Heart right ventricle (tissue), 16 donors: ENCODE measurements at regions not wholly inside any gene's neighbourhood (a gene's known extent, or its start where the extent isn't known, plus 50 kb on each side); places are given as distances from the start of the nearest gene placed in this dataset.

Experiments
- ATAC-seq, 8 donors: fragments of 200-7000 bp; cut with Tn5 transposase; one replicate each; pipeline ENCODE4 v1.9.1; 2020; ENCODE audit warnings: mild to moderate bottlenecking in 8 of 8, moderate library complexity in 8 of 8, moderate number of reproducible peaks in 1 of 8
- DNase-seq, 2 donors: peaks; one replicate each; pipeline ENCODE4 v3.0.0-alpha.2; 2020
- H3K27ac ChIP-seq, 10 donors: fragments of 200-600 bp; sonication (generic) in 2 of 10; one replicate each; pipeline versions ENCODE4 v1.5.0 to v1.8.0; 2020 to 2022; ENCODE audit warnings: mild to moderate bottlenecking in 3 of 10
- H3K27me3 ChIP-seq, 7 donors: fragments of 200-600 bp; one replicate each; pipeline ENCODE4 v1.8.0; 2021 to 2022; ENCODE audit warnings: mild to moderate bottlenecking in 2 of 7
- H3K36me3 ChIP-seq, 9 donors: fragments of 200-600 bp; sonication (generic) in 1 of 9; one replicate each; pipeline versions ENCODE4 v1.5.0 to v1.8.0; 2020 to 2022; ENCODE audit warnings: mild to moderate bottlenecking in 2 of 9
- H3K4me1 ChIP-seq, 9 donors: fragments of 200-600 bp; sonication (generic) in 1 of 9; one replicate each; pipeline versions ENCODE4 v1.5.0 to v1.8.0; 2020 to 2022; ENCODE audit warnings: mild to moderate bottlenecking in 4 of 9
- H3K4me3 ChIP-seq, 10 donors: fragments of 200-600 bp; sonication (generic) in 2 of 10; one replicate each; pipeline versions ENCODE4 v1.5.0 to v1.8.0; 2020 to 2022; ENCODE audit warnings: mild to moderate bottlenecking in 7 of 10, moderate library complexity in 2 of 10
- H3K9me3 ChIP-seq, 11 donors: fragments of 200-600 bp in 10 of 11; sonication (generic) in 2 of 11; one replicate each; pipeline versions ENCODE4 v1.5.0 to v1.8.0; 2013 to 2022; ENCODE audit warnings: mild to moderate bottlenecking in 2 of 11, control low read depth in 1 of 11, moderate library complexity in 1 of 11
- WGBS, 2 donors: extraction: QIAGEN DNeasy Blood & Tissue Kit; methylation state at CpG; one replicate each; pipeline ENCODE4 v1.1.7; 2013; ENCODE audit warnings: inconsistent platforms in 1 of 2; 5-methylcytosine and 5-hydroxymethylcytosine counted together
- intact Hi-C, 10 donors: fragments of 100-400 bp; cut with DNase I; formaldehyde crosslinking; loops; one replicate each; pipeline versions ENCODE4 v1.11.1 to v1.14.2; 2022
- TF ChIP-seq, protein P1 (sequence below), 9 donors: fragments of 200-600 bp; sonication (generic) in 2 of 9; IDR thresholded peaks; one replicate each; pipeline versions ENCODE4 v1.5.0 to v1.8.0; 2021 to 2022; ENCODE audit warnings: antibody characterized with exemption in 9 of 9, mild to moderate bottlenecking in 5 of 9, moderate library complexity in 1 of 9
- donor health status: Arrhythmogenic right ventricular cardiomyopathy.
- donor health status: ischemic (EF 13 %, LVEDD 7.1; RV severe dilation, severe dysfunction).
- donor health status: healthy with polysubstance abuse.
- donor health status: DM: no; HTN: yes; CAD: no.
- donor health status: DM: no; HTN: no; CAD: no.
- donor health status: ischemic (EF 25% LVEDD 6.9; RV normal size, moderate dysfunction).
- donor health status: ischemic (EF 25% LVEDD 5.7; RV mildly dilated, moderate dysfunction).
- donor health status: healthy.
- donor health status: DM: yes; HTN: yes; CAD: no.
- donor health status: Ischemic cardiomyopathy.
- donor health status: ischemic (EF 35%, LVEDD 5.7; RV mildly dilated, moderate dysfunction).
- donor health status: nonischemic (EF 11% LVEDD 7.7; RV severe dilation, severe dysfunction).
- donor health status: DM: yes; HTN: yes; CAD: no.
- donor health status: PGD.
- donor health status: ischemic (EF 29% LVEDD 5.4; RV normal size, mild dysfunction).
- donor health status: nonischemic (EF 23%, LVEDD 6.1; RV moderate dilation, normal function).

DNA sequence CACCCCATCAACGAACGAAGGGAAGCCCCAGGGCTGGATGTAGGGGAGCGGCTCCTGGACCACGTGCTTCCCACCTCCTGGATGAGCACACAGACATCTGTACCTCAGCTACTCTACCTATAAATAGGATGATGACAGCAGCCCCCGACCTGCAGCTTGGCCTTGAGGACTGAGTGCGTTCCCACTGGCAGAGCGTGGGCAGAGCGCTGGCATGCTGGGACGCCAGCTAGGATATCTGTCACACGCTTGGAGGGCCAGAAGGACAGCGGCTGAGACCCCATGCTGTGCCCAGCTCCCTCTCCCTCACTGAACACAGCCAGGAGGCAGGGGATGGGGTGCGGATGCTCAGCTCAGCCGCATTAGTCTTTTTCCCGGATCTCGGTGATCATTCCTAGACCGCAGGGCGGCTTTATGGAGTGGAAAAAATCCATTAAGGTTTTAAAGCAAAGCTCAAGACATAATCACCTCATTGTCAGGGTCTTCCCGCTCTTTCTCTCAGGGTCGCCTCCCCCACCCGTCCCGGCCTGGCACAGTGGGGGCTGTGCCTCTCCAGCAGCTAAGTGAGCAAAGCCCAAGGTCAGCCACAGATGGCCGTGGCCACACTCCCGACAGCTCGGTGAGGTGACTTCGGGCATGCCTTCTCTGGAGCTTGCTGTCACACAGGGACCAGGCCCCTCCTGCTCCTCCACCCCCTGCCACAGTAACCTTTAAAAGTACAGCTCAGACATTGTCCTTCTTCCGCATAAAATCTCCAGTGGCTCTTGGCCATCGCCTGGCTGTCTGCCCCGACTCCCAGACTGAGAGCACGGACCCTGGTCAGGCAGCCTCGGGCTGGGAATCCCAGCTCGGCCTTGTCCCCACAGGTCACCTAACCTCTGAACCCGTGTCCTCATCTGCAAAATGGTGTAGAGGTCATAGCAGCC lies 69.6 kb upstream of the SHISAL1 start:
- peaks cover 0 to 19% (median under 1%) of the 10 kb centered on the region in 11 donors for H3K9me3 ChIP-seq
- no peak overlapping the region for H3K27ac ChIP-seq
- ATAC-seq, result peak in 7 of 8 donors; percentile 21 to 83 (median 61)
- 71 to 82% methylated on average over 32 of the region's 32 CpGs for WGBS, 2 donors
- peaks cover 0 to 15% (median 0%) of the 10 kb centered on the region in 9 donors for H3K4me1 ChIP-seq
- H3K4me3 ChIP-seq, result no peak overlapping the region
- TF ChIP-seq, protein P1, sequence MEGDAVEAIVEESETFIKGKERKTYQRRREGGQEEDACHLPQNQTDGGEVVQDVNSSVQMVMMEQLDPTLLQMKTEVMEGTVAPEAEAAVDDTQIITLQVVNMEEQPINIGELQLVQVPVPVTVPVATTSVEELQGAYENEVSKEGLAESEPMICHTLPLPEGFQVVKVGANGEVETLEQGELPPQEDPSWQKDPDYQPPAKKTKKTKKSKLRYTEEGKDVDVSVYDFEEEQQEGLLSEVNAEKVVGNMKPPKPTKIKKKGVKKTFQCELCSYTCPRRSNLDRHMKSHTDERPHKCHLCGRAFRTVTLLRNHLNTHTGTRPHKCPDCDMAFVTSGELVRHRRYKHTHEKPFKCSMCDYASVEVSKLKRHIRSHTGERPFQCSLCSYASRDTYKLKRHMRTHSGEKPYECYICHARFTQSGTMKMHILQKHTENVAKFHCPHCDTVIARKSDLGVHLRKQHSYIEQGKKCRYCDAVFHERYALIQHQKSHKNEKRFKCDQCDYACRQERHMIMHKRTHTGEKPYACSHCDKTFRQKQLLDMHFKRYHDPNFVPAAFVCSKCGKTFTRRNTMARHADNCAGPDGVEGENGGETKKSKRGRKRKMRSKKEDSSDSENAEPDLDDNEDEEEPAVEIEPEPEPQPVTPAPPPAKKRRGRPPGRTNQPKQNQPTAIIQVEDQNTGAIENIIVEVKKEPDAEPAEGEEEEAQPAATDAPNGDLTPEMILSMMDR (IDR thresholded peaks at IDR 0.05), result no peak
- intact Hi-C loops, result no loop called here
- H3K36me3 ChIP-seq, result no peaks in the 10 kb centered on the region
- DNase-seq, result no peak
- H3K27me3 ChIP-seq, result peaks cover 0 to 14% (median 0%) of the 10 kb centered on the region in 7 donors

DNA sequence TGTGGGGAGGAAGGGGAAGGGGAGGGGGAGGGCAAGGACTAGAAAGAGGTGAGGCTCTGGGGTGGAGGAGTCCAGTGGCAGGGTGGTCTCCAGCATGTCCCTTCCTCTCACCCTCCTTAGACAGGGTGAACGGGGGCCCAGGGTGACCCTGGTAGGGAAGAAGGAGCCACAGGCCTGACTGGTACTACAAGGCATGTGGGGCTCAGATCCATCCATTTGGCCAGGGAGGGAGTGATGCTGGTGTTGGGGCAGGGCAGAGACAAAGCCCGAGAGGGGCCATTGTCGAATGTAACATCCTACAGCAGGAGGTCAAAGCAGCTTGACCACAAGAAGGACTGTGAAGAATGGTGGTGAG lies 69.0 kb upstream of the SHISAL1 start:
- H3K36me3 ChIP-seq, result no peaks in the 10 kb centered on the region
- 81 to 94% methylated on average over 3 of the region's 3 CpGs for WGBS, 2 donors

DNA sequence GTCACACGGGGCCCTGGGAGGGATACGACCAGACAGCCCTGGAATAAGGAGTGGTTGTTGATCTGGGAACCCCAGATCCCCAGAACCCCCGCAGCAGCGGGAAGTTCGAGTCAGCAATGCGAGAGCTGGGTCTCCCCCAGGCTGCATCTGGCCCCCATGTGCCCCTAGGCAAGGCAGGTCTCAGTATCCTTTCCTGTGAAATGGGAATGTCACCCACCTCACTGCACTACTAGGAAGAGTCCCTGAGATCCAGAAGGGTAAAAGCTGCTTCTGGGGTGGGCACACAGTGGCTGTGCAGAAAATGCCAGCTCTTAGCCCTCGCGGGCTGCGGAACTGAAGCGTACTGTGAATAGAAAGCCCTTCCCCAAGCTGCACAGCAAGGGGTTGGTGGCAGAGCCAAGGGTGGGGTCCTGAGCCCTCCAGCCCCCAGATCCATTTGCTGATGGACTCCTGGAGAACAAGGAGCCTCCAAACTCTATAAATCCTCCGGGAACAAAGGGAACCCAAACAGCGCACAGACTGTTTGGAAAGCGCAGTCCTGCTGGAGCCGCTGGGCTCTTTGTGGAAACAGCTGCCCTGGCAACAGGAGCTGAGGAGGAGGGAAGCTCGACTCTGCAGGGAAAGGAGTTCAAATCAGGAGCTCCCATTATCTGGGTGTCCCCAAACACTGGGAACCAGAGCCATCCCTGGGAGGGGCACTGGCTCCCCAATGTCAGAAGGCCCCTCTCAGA lies 68.2 kb upstream of the SHISAL1 start:
- ATAC-seq (no peak), DNase-seq (no peak)
- no peak overlapping the region for H3K4me3 ChIP-seq
- 71 to 74% methylated on average over 15 of the region's 15 CpGs for WGBS, 2 donors
- H3K27me3 ChIP-seq, result peaks cover 0 to 3% (median 0%) of the 10 kb centered on the region in 7 donors
- no peak overlapping the region for H3K27ac ChIP-seq
- TF ChIP-seq, protein P1 (IDR thresholded peaks at IDR 0.05), result no peak
- peaks cover 0 to 34% (median 2%) of the 10 kb centered on the region in 11 donors for H3K9me3 ChIP-seq
- peaks cover 0 to 15% (median 0%) of the 10 kb centered on the region in 9 donors for H3K4me1 ChIP-seq
- no peaks in the 10 kb centered on the region for H3K36me3 ChIP-seq
- intact Hi-C loops, result no loop called here

More for the DNA sequence above, 69.0 kb upstream of the SHISAL1 start:
- intact Hi-C loops, result no loop called here
- ATAC-seq (peak in 1 of 8 donors; percentile 18), DNase-seq (no peak)
- Histone ChIP-seq H3K27ac (no peak overlapping the region), H3K27me3 (peaks cover 0 to 8% (median 0%) of the 10 kb centered on the region in 7 donors), H3K4me3 (no peak overlapping the region), H3K4me1 (peaks cover 0 to 15% (median 0%) of the 10 kb centered on the region in 9 donors), H3K9me3 (peaks cover 0 to 26% (median 2%) of the 10 kb centered on the region in 11 donors)
- TF ChIP-seq, protein P1 (IDR thresholded peaks at IDR 0.05), result no peak
